Small intestine (tissue), 7 donors: ENCODE measurements at regions not wholly inside any gene's neighbourhood (a gene's known extent, or its start where the extent isn't known, plus 50 kb on each side); places are given as distances from the start of the nearest gene placed in this dataset.
"Not testable (repeated sequence)": the region's sequence is repeated elsewhere in the genome, so short reads cannot be mapped to it uniquely, and the experiment has no call there.

Experiments used
- DNase-seq, 2 donors: peaks; one replicate each; pipeline versions ENCODE4 v3.0.0 to v3.0.0-alpha.2; 2013
- FAIRE-seq: peaks from 2 replicates; lab custom pipeline; 2012; peaks lifted over from hg19 to GRCh38; lab: Jason Lieb, UNC
- H3K27ac ChIP-seq, 3 donors: one replicate each; pipeline ENCODE4 v1.5.1; 2013; ENCODE audit warnings: low read length in 2 of 3, mild to moderate bottlenecking in 2 of 3, control low read depth in 1 of 3, inconsistent platforms in 1 of 3, low read depth in 1 of 3, moderate library complexity in 1 of 3
- H3K27me3 ChIP-seq, 3 donors: one replicate each; pipeline ENCODE4 v1.6.1; 2013; ENCODE audit warnings: low read length in 3 of 3, inconsistent platforms in 1 of 3; ENCODE audit not compliant: control insufficient read depth in 3 of 3, insufficient read depth in 3 of 3
- H3K36me3 ChIP-seq, 3 donors: one replicate each; pipeline ENCODE4 v1.6.1; 2013; ENCODE audit warnings: low read length in 3 of 3, inconsistent platforms in 1 of 3, low read depth in 1 of 3, mild to moderate bottlenecking in 1 of 3, moderate library complexity in 1 of 3; ENCODE audit not compliant: control insufficient read depth in 3 of 3, insufficient read depth in 2 of 3
- H3K4me1 ChIP-seq, 3 donors: one replicate each; pipeline ENCODE4 v1.6.1; 2013; ENCODE audit warnings: low read length in 2 of 3, inconsistent platforms in 1 of 3, low read depth in 1 of 3, mild to moderate bottlenecking in 1 of 3, moderate library complexity in 1 of 3; ENCODE audit not compliant: control insufficient read depth in 3 of 3, insufficient read depth in 2 of 3
- H3K4me3 ChIP-seq, 3 donors: one replicate each; pipeline ENCODE4 v1.5.1; 2013; ENCODE audit warnings: low read length in 3 of 3, control low read depth in 1 of 3, inconsistent platforms in 1 of 3, low read depth in 1 of 3, mild to moderate bottlenecking in 1 of 3, moderate library complexity in 1 of 3
- H3K9me3 ChIP-seq, 2 donors: one replicate each; pipeline ENCODE4 v1.6.1; 2013; ENCODE audit warnings: low read depth in 1 of 2, low read length in 1 of 2; ENCODE audit not compliant: control insufficient read depth in 2 of 2, insufficient read depth in 1 of 2
- WGBS, 3 donors: extraction: QIAGEN DNeasy Blood & Tissue Kit; methylation state at CpG; one replicate each; pipeline ENCODE4 v1.1.7; 2013; 5-methylcytosine and 5-hydroxymethylcytosine counted together
- donor health status: healthy with polysubstance abuse.
- donor health status: control.
- donor health status: control.
- donor health status: Bipolar disorder and iron deficiency.
- donor health status: healthy.

GRCh38 chrY:12212394-12212793 is 488.6 kb upstream of the USP9Y start:
- Histone ChIP-seq H3K27ac (no peak overlapping the region), H3K4me1 (no peaks in the 10 kb centered on the region), H3K9me3 (no peaks in the 10 kb centered on the region), H3K4me3 (no peak overlapping the region), H3K36me3 (no peaks in the 10 kb centered on the region), H3K27me3 (no peaks in the 10 kb centered on the region)
- DNase-seq (no peak), FAIRE-seq (no peak)

- Histone ChIP-seq H3K27me3 (no peaks in the 10 kb centered on the region), H3K4me1 (no peaks in the 10 kb centered on the region), H3K9me3 (no peaks in the 10 kb centered on the region), H3K36me3 (no peaks in the 10 kb centered on the region), H3K4me3 (no peak overlapping the region), H3K27ac (no peak overlapping the region)
- FAIRE-seq: no peak
- DNase-seq: peak in 1 of 2 donors; percentile 9
These were observed 485.4 kb upstream of the USP9Y start for GRCh38 chrY:12215564-12216022.

- DNase-seq: no peak
- FAIRE-seq: no peak
- Histone ChIP-seq H3K27me3 (no peaks in the 10 kb centered on the region), H3K36me3 (no peaks in the 10 kb centered on the region), H3K4me3 (no peak overlapping the region), H3K4me1 (no peaks in the 10 kb centered on the region), H3K9me3 (no peaks in the 10 kb centered on the region), H3K27ac (no peak overlapping the region)
- 48 to 50% methylated on average over 1 of the region's 1 CpG; no CpG with 5 or more reads in 1 of the 3 donors for WGBS, 3 donors
These were observed 470.1 kb upstream of the USP9Y start for GRCh38 chrY:12230921-12231320.

GRCh38 chrY:12236399-12236798 is 464.6 kb upstream of the USP9Y start:
- WGBS, 3 donors: 93 to 94% methylated on average over 4 of the region's 4 CpGs; no CpG with 5 or more reads in 1 of the 3 donors
- H3K4me3 ChIP-seq: no peak overlapping the region
- no peaks in the 10 kb centered on the region for H3K4me1 ChIP-seq
- no peak overlapping the region for H3K27ac ChIP-seq
- no peaks in the 10 kb centered on the region for H3K27me3 ChIP-seq
- H3K9me3 ChIP-seq: no peaks in the 10 kb centered on the region
- DNase-seq (no peak), FAIRE-seq (no peak)
- H3K36me3 ChIP-seq: no peaks in the 10 kb centered on the region

- not testable (repeated sequence) for H3K27ac ChIP-seq, H3K4me1 ChIP-seq, H3K27me3 ChIP-seq, H3K4me3 ChIP-seq, DNase-seq, H3K9me3 ChIP-seq, H3K36me3 ChIP-seq
- 0 to 45% methylated on average over 2 of the region's 2 CpGs; no CpG with 5 or more reads in 1 of the 3 donors for WGBS, 3 donors
- FAIRE-seq: peak; percentile 94
These were observed 460.7 kb upstream of the USP9Y start for GRCh38 chrY:12240326-12240725.

GRCh38 chrY:12244146-12244545 is 456.9 kb upstream of the USP9Y start:
- Histone ChIP-seq H3K9me3 (no peaks in the 10 kb centered on the region), H3K4me1 (no peaks in the 10 kb centered on the region), H3K27me3 (no peaks in the 10 kb centered on the region), H3K27ac (no peak overlapping the region), H3K4me3 (no peak overlapping the region), H3K36me3 (no peaks in the 10 kb centered on the region)
- DNase-seq (no peak), FAIRE-seq (no peak)
- 56 to 86% methylated on average over 1 of the region's 1 CpG; no CpG with 5 or more reads in 1 of the 3 donors for WGBS, 3 donors

- Histone ChIP-seq H3K9me3 (no peaks in the 10 kb centered on the region), H3K36me3 (no peaks in the 10 kb centered on the region), H3K4me3 (no peak overlapping the region), H3K27me3 (no peaks in the 10 kb centered on the region), H3K4me1 (no peaks in the 10 kb centered on the region), H3K27ac (peak overlapping the region in 1 of 3 donors; percentile 63)
- FAIRE-seq: no peak
- WGBS, 3 donors: 13 to 59% methylated on average over 11 of the region's 11 CpGs; no CpG with 5 or more reads in 1 of the 3 donors
- DNase-seq: peak; percentile 73 to 77
These were observed 447.3 kb upstream of the USP9Y start for GRCh38 chrY:12253756-12254155.

- WGBS, 3 donors: 87 to 89% methylated on average over 4 of the region's 4 CpGs; no CpG with 5 or more reads in 1 of the 3 donors
- Histone ChIP-seq H3K36me3 (no peaks in the 10 kb centered on the region), H3K27me3 (no peaks in the 10 kb centered on the region), H3K4me1 (no peaks in the 10 kb centered on the region), H3K27ac (no peak overlapping the region), H3K9me3 (no peaks in the 10 kb centered on the region), H3K4me3 (no peak overlapping the region)
- FAIRE-seq (no peak), DNase-seq (no peak)
These were observed 429.9 kb upstream of the USP9Y start for GRCh38 chrY:12271162-12271561.

GRCh38 chrY:12285608-12286007 is 415.4 kb upstream of the USP9Y start:
- no peaks in the 10 kb centered on the region for H3K9me3 ChIP-seq
- H3K27ac ChIP-seq: no peak overlapping the region
- no peaks in the 10 kb centered on the region for H3K36me3 ChIP-seq
- no peak overlapping the region for H3K4me3 ChIP-seq
- no peaks in the 10 kb centered on the region for H3K4me1 ChIP-seq
- 77 to 79% methylated on average over 4 to 5 of the region's 5 CpGs; no CpG with 5 or more reads in 1 of the 3 donors for WGBS, 3 donors
- FAIRE-seq (no peak), DNase-seq (no peak)
- H3K27me3 ChIP-seq: no peaks in the 10 kb centered on the region
